Endothelial cell of umbilical vein (primary cell): ENCODE measurements at regions not wholly inside any gene's neighbourhood (a gene's known extent, or its start where the extent isn't known, plus 50 kb on each side); places are given as distances from the start of the nearest gene placed in this dataset.

ENCODE experiments used
- BruUV-seq: library from RNA; stranded (reverse); fragments of 400-500 nt; replicated peaks from 2 replicates; lab custom pipeline; 2021; lab: Mats Ljungman, UMichigan
- CTCF ChIA-PET: fragments of 300-600, 350-600 bp; sonication (Branson Sonifier 250); formaldehyde crosslinking; loops from one replicate; lab custom pipeline; 2021; ENCODE audit warnings: antibody characterized with exemption, inconsistent platforms; lab: Charles Lee
- POLR2A ChIA-PET: fragments of 300-600, 350-600 bp; sonication (Branson Sonifier 250); formaldehyde crosslinking; loops from one replicate; lab custom pipeline; 2021; ENCODE audit warnings: antibody characterized with exemption, inconsistent platforms; lab: Charles Lee
- DNase-seq: peaks from one replicate; pipeline ENCODE4 v3.0.0-alpha.2; 2011; ENCODE audit warnings: low read depth, low spot score
- FAIRE-seq: peaks from 2 replicates; lab custom pipeline; 2011; peaks lifted over from hg19 to GRCh38; lab: Jason Lieb, UNC
- H2AFZ ChIP-seq: 2 replicates; pipeline ENCODE4 v1.6.0; 2012; ENCODE audit warnings: low read depth, low read length, control low read depth, inconsistent platforms
- H3K27ac ChIP-seq: 2 replicates; pipeline ENCODE4 v1.5.1; 2011; ENCODE audit warnings: low read depth, mild to moderate bottlenecking, control low read depth, low read length, moderate library complexity; ENCODE audit not compliant: insufficient read depth
- H3K27me3 ChIP-seq, 2 experiments: 2 replicates each; pipeline versions ENCODE4 v1.6.0 to v1.6.1; 2011; ENCODE audit warnings: low read length in 2 of 2, mixed read lengths in 1 of 2; ENCODE audit not compliant: control insufficient read depth in 2 of 2, insufficient read depth in 2 of 2
- H3K36me3 ChIP-seq, 2 experiments: 2 replicates in 1 of 2; 3 replicates in 1 of 2; pipeline ENCODE4 v1.5.1; 2011; ENCODE audit warnings: low read length in 2 of 2, mild to moderate bottlenecking in 1 of 2, moderate library complexity in 1 of 2; ENCODE audit not compliant: control insufficient read depth in 2 of 2, insufficient read depth in 2 of 2; ENCODE audit errors: extremely low read depth in 1 of 2
- H3K4me1 ChIP-seq: 3 replicates; pipeline ENCODE4 v1.5.1; 2011; ENCODE audit warnings: mild to moderate bottlenecking, low read length; ENCODE audit not compliant: control insufficient read depth, insufficient read depth; ENCODE audit errors: extremely low read depth
- H3K4me2 ChIP-seq: 2 replicates; pipeline ENCODE4 v1.6.1; 2011; ENCODE audit warnings: low read length, control low read depth, mixed read lengths; ENCODE audit not compliant: insufficient read depth
- H3K4me3 ChIP-seq, 3 experiments: fragments of 200-600 bp in 1 of 3; sonication (generic), shearing (Covaris generic) in 1 of 3; replicated peaks in 1 of 3; 2 replicates each; pipeline ENCODE4 v1.5.1; 2011 to 2016; ENCODE audit warnings: control low read depth in 3 of 3, low read length in 3 of 3, mild to moderate bottlenecking in 2 of 3, inconsistent platforms in 1 of 3, low read depth in 1 of 3, moderate library complexity in 1 of 3; ENCODE audit not compliant: insufficient read depth in 1 of 3
- H3K79me2 ChIP-seq: 2 replicates; pipeline ENCODE4 v1.6.0; 2012; ENCODE audit warnings: low read length, inconsistent platforms; ENCODE audit not compliant: control insufficient read depth, insufficient read depth
- H3K9ac ChIP-seq: replicated peaks from 2 replicates; pipeline ENCODE3; 2011; ENCODE audit warnings: low read length, control low read depth; ENCODE audit not compliant: insufficient read depth; ENCODE audit errors: extremely low read depth
- H3K9me1 ChIP-seq: replicated peaks from 3 replicates; pipeline ENCODE4 v1.6.0; 2011; ENCODE audit warnings: mild to moderate bottlenecking, low read length; ENCODE audit not compliant: control insufficient read depth, insufficient read depth; ENCODE audit errors: extremely low read depth
- H3K9me3 ChIP-seq: replicated peaks from 2 replicates; pipeline ENCODE4 v1.5.1; 2012; ENCODE audit warnings: low read length, inconsistent platforms; ENCODE audit not compliant: control insufficient read depth, insufficient read depth
- H4K20me1 ChIP-seq: replicated peaks from 2 replicates; pipeline ENCODE3; 2011; ENCODE audit warnings: mild to moderate bottlenecking, low read length; ENCODE audit not compliant: control insufficient read depth, insufficient read depth; ENCODE audit errors: extremely low read depth
- CTCF ChIP-seq, 2 donors: IDR thresholded peaks; 1 replicate in 1 of 2; 2 replicates in 1 of 2; pipeline ENCODE4 v1.5.1; 2011; ENCODE audit warnings: low read length in 2 of 2, mild to moderate bottlenecking in 2 of 2, moderate library complexity in 2 of 2, control low read depth in 1 of 2, inconsistent platforms in 1 of 2, low read depth in 1 of 2; ENCODE audit not compliant: insufficient read depth in 1 of 2; ENCODE audit errors: extremely low read depth in 1 of 2
- FOS ChIP-seq: IDR thresholded peaks from 2 replicates; pipeline ENCODE4 v1.6.1; 2011; ENCODE audit warnings: mild to moderate bottlenecking, low read length, moderate library complexity, borderline replicate concordance; ENCODE audit not compliant: insufficient read depth
- GATA2 ChIP-seq: IDR thresholded peaks from 2 replicates; pipeline ENCODE4 v1.7.0; 2011; ENCODE audit warnings: low read depth, mild to moderate bottlenecking, moderate library complexity, mixed read lengths, low read length; ENCODE audit not compliant: insufficient read length, insufficient read depth
- MYC ChIP-seq: IDR thresholded peaks from one replicate; pipeline ENCODE4 v1.6.1; 2011; ENCODE audit warnings: mild to moderate bottlenecking, low read depth, low read length
- POLR2A ChIP-seq: IDR thresholded peaks from 2 replicates; pipeline ENCODE4 v1.6.1; 2012; ENCODE audit warnings: low read depth, mild to moderate bottlenecking, control low read depth, low read length
- POLR2AphosphoS5 ChIP-seq: IDR thresholded peaks from 2 replicates; pipeline ENCODE4 v1.6.1; 2012; ENCODE audit warnings: low read depth, mild to moderate bottlenecking, control low read depth, low read length, moderate library complexity; ENCODE audit not compliant: insufficient read depth
- dilution Hi-C: fragments of 300-500 bp; cut with MboI; formaldehyde crosslinking; loops from one replicate; pipeline ENCODE4 v1.15.0; 2019; ENCODE audit warnings: low sequenced_read_pairs; ENCODE audit not compliant: extremely low pct_ligation_motif_present
- intact Hi-C: fragments of 100-400 bp; cut with micrococcal nuclease; formaldehyde crosslinking; loops from one replicate; pipeline ENCODE4 v1.10.0; 2022
- TF ChIP-seq, protein P1 (sequence below): IDR thresholded peaks from 2 replicates; pipeline ENCODE4 v1.6.1; 2011; ENCODE audit not compliant: insufficient read depth, insufficient read length

DNA sequence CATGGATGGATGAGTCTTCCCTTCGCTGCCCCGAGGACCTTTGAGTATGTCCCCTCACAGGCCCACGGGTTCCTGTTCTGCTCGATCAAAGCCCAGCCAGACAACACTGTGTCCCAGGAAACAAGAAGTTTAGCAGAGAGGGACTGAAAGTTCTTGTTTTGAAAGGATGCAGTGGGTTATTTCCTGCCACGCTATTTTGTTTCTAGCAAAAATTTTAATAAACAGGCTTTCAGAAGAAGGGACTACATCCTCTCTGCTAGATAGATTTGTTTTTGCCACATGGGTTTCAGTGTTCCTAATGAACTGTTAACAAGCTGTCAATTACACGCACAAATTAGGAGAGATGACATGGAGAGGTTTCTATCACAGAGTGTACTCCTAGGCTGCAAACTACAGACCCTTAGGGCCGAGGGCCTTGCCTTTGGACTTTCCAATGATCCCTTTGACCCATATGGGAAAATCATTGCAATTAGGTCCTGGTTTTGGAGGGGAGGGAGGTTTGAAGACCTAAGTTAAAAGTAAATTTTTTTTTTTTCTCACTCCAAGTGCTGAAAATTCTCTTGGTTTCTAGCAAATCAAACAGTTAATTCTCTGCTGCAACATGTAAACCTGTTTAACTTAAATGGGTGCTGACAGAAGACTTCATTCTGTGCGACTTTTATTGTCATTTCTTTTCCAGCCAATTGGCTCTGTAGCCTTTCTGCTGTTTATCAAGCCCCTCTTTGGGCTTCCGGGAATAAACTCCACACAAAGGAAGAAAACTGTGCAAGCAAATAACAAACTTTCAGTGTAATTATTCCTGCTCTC is 81.4 kb downstream of the RCN1 start:
- dilution Hi-C loops: loop anchor here (25.0 kb wide), 1 partner anchor 135 kb away; no protein-coding TSS in a partner anchor
- no peaks in the 10 kb centered on the region for H4K20me1 ChIP-seq
- FAIRE-seq (no peak), DNase-seq (no peak)
- H3K9me3 ChIP-seq: no peaks in the 10 kb centered on the region
- peaks cover 19 to 24% of the 10 kb centered on the region in 2 experiments for H3K27me3 ChIP-seq
- no peaks in the 10 kb centered on the region for H3K79me2 ChIP-seq
- intact Hi-C loops: loop anchor here (10.0 kb wide), 1 partner anchor 1067 kb away; no protein-coding TSS in a partner anchor
- CTCF ChIA-PET: interaction anchor here (1.2 to 10.8 kb wide), 4 partner anchors 119 to 214 kb away, joined by 3 to 249 read pairs (median 3); no protein-coding TSS in a partner anchor
- no peak overlapping the region for H2AFZ ChIP-seq
- H3K9ac ChIP-seq: no peak overlapping the region
- POLR2A ChIA-PET: no interaction called here
- H3K4me1 ChIP-seq: no peaks in the 10 kb centered on the region
- no TSS peak for BruUV-seq
- no peak overlapping the region for H3K27ac ChIP-seq
- H3K4me3 ChIP-seq: no peak overlapping the region
- TF ChIP-seq MYC (no peak), POLR2A (no peak), FOS (no peak), GATA2 (no peak), POLR2AphosphoS5 (no peak), CTCF (IDR thresholded peaks at IDR 0.05; ENCODE audit: extremely low read depth in 1 of 2, insufficient read depth in 1 of 2, low read depth in 1 of 2, low read length in 2 of 2) (no peak)
- TF ChIP-seq, protein P1, sequence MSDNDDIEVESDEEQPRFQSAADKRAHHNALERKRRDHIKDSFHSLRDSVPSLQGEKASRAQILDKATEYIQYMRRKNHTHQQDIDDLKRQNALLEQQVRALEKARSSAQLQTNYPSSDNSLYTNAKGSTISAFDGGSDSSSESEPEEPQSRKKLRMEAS: no peak
- no peak overlapping the region for H3K4me2 ChIP-seq
- H3K9me1 ChIP-seq: no peaks in the 10 kb centered on the region
- H3K36me3 ChIP-seq: no peaks in the 10 kb centered on the region
